Spleen (tissue), 11 donors: ENCODE measurements at regions not wholly inside any gene's neighbourhood (a gene's known extent, or its start where the extent isn't known, plus 50 kb on each side); places are given as distances from the start of the nearest gene placed in this dataset.
A peak's percentile ranks its signal among the peaks of the same experiment; 100 is the strongest.
"Not testable (repeated sequence)": the region's sequence is repeated elsewhere in the genome, so short reads cannot be mapped to it uniquely, and the experiment has no call there.

Experiments used
- DNase-seq: peaks from one replicate; pipeline ENCODE4 v3.0.0-alpha.2; 2020
- H3K27ac ChIP-seq, 8 donors: fragments of 200-600 bp; sonication (generic) in 7 of 8; 1 replicate in 4 of 8; 2 replicates in 4 of 8; pipeline versions ENCODE4 v1.5.0 to v1.8.0; 2016 to 2021; ENCODE audit warnings: inconsistent platforms in 4 of 8, mild to moderate bottlenecking in 4 of 8, moderate library complexity in 1 of 8
- H3K27me3 ChIP-seq, 7 donors: fragments of 200-600 bp; sonication (generic) in 6 of 7; replicated peaks in 1 of 7; 1 replicate in 4 of 7; 2 replicates in 3 of 7; pipeline versions ENCODE4 v1.5.0 to v1.8.0; 2016 to 2021; ENCODE audit warnings: inconsistent platforms in 3 of 7, mild to moderate bottlenecking in 1 of 7
- H3K36me3 ChIP-seq, 6 donors: fragments of 200-600 bp; sonication (generic) in 5 of 6; 1 replicate in 4 of 6; 2 replicates in 2 of 6; pipeline versions ENCODE4 v1.5.0 to v1.8.0; 2016 to 2021; ENCODE audit warnings: inconsistent platforms in 2 of 6
- H3K4me1 ChIP-seq, 6 donors: fragments of 200-600 bp; sonication (generic) in 5 of 6; 1 replicate in 3 of 6; 2 replicates in 3 of 6; pipeline versions ENCODE4 v1.5.0 to v1.8.0; 2016 to 2021; ENCODE audit warnings: inconsistent platforms in 3 of 6
- H3K4me3 ChIP-seq, 8 donors: fragments of 200-600 bp; sonication (generic) in 7 of 8; 1 replicate in 4 of 8; 2 replicates in 4 of 8; pipeline versions ENCODE4 v1.5.0 to v1.8.0; 2016 to 2021; ENCODE audit warnings: inconsistent platforms in 4 of 8, mild to moderate bottlenecking in 4 of 8, moderate library complexity in 2 of 8
- H3K9me3 ChIP-seq, 8 donors: fragments of 200-600 bp; sonication (generic) in 7 of 8; 1 replicate in 4 of 8; 2 replicates in 4 of 8; pipeline versions ENCODE4 v1.5.0 to v1.8.0; 2016 to 2021; ENCODE audit warnings: inconsistent platforms in 4 of 8
- POLR2AphosphoS5 ChIP-seq, 3 donors: sonication (generic); formaldehyde crosslinking; IDR thresholded peaks; one replicate each; pipeline ENCODE4 v1.5.1; 2017; ENCODE audit warnings: antibody characterized with exemption in 3 of 3
- WGBS, 5 donors: extraction: QIAGEN DNeasy Blood & Tissue Kit in 3 of 5; methylation state at CpG; one replicate each; pipeline versions ENCODE4 v1.1.5 to v1.1.7; 2013 to 2018; 5-methylcytosine and 5-hydroxymethylcytosine counted together
- intact Hi-C: fragments of 100-400 bp; cut with DNase I; formaldehyde crosslinking; loops from one replicate; pipeline ENCODE4 v1.15.0; 2023; ENCODE audit warnings: low total_unique reads
- donor health status: healthy with polysubstance abuse.
- donor health status: DM: no; HTN: no; CAD: no; lungs with moderate emphysema.
- donor health status: DM: no; HTN: no; CAD: no.
- donor health status: Bipolar disorder and iron deficiency.
- donor health status: healthy.
- donor health status: DM: no; HTN: no; CAD: no.
- donor health status: DM: yes; HTN: yes; CAD: no.

GRCh38 chr16:29269192-29269811, 137.2 kb downstream of the NPIPB11 start:
- peaks cover 0 to 14% (median 8%) of the 10 kb centered on the region in 6 donors for H3K4me1 ChIP-seq
- intact Hi-C loops, DNase-seq, H3K4me3 ChIP-seq, H3K27me3 ChIP-seq, H3K36me3 ChIP-seq, H3K27ac ChIP-seq, H3K9me3 ChIP-seq: not testable (repeated sequence)
- WGBS, 5 donors: 77 to 94% (median 83%) methylated on average over 9 to 10 of the region's 10 CpGs

- H3K36me3 ChIP-seq, H3K4me3 ChIP-seq, intact Hi-C loops, DNase-seq, H3K27me3 ChIP-seq, H3K27ac ChIP-seq, H3K9me3 ChIP-seq: not testable (repeated sequence)
- 86 to 95% (median 93%) methylated on average over 4 to 6 of the region's 6 CpGs for WGBS, 5 donors
- peaks cover 0 to 19% (median 9%) of the 10 kb centered on the region in 6 donors for H3K4me1 ChIP-seq
Observed at GRCh38 chr16:29268785-29269191, 137.7 kb downstream of the NPIPB11 start.

GRCh38 chr16:29268348-29268747, 138.2 kb downstream of the NPIPB11 start:
- H3K36me3 ChIP-seq, intact Hi-C loops, DNase-seq, H3K27me3 ChIP-seq, H3K9me3 ChIP-seq, H3K4me3 ChIP-seq, H3K27ac ChIP-seq: not testable (repeated sequence)
- 75 to 91% (median 85%) methylated on average over 13 to 14 of the region's 14 CpGs for WGBS, 5 donors
- peaks cover 0 to 24% (median 10%) of the 10 kb centered on the region in 6 donors for H3K4me1 ChIP-seq

- DNase-seq, H3K27ac ChIP-seq, H3K36me3 ChIP-seq, H3K27me3 ChIP-seq, intact Hi-C loops, H3K9me3 ChIP-seq, H3K4me3 ChIP-seq: not testable (repeated sequence)
- H3K4me1 ChIP-seq: peaks cover 0 to 25% (median 10%) of the 10 kb centered on the region in 6 donors
- 71 to 93% (median 81%) methylated on average over 2 to 6 of the region's 6 CpGs for WGBS, 5 donors
Observed at GRCh38 chr16:29267891-29268290, 138.6 kb downstream of the NPIPB11 start.

GRCh38 chr16:29267055-29267619, 139.4 kb downstream of the NPIPB11 start:
- 75 to 91% (median 86%) methylated on average over 10 to 16 of the region's 16 CpGs for WGBS, 5 donors
- H3K4me1 ChIP-seq: peaks cover 0 to 30% (median 10%) of the 10 kb centered on the region in 6 donors
- H3K27me3 ChIP-seq, H3K4me3 ChIP-seq, DNase-seq, intact Hi-C loops, H3K27ac ChIP-seq, H3K9me3 ChIP-seq, H3K36me3 ChIP-seq: not testable (repeated sequence)

GRCh38 chr16:29266612-29267011, 139.9 kb downstream of the NPIPB11 start:
- peak in 1 of 3 donors; percentile 38 for TF ChIP-seq POLR2AphosphoS5 (IDR thresholded peaks at IDR 0.05)
- H3K36me3 ChIP-seq, H3K27ac ChIP-seq, intact Hi-C loops, H3K9me3 ChIP-seq, H3K4me3 ChIP-seq, H3K27me3 ChIP-seq, DNase-seq: not testable (repeated sequence)
- H3K4me1 ChIP-seq: peaks cover 0 to 30% (median 10%) of the 10 kb centered on the region in 6 donors
- 40 to 62% (median 50%) methylated on average over 5 to 7 of the region's 7 CpGs for WGBS, 5 donors

GRCh38 chr16:29265255-29265853, 141.2 kb downstream of the NPIPB11 start:
- peak; percentile 87 for DNase-seq
- H3K4me1 ChIP-seq: peaks cover 0 to 34% (median 10%) of the 10 kb centered on the region in 6 donors
- 45 to 71% (median 66%) methylated on average over 5 to 8 of the region's 9 CpGs for WGBS, 5 donors
- H3K27me3 ChIP-seq, H3K36me3 ChIP-seq, intact Hi-C loops, H3K4me3 ChIP-seq, H3K9me3 ChIP-seq: not testable (repeated sequence)
- peak in 2 of 3 donors; percentile 67 to 83 for TF ChIP-seq POLR2AphosphoS5 (IDR thresholded peaks at IDR 0.05)
- peak overlapping the region in 6 of 8 donors; percentile 13 to 69 (median 62) for H3K27ac ChIP-seq

GRCh38 chr16:29264080-29264837, 142.3 kb downstream of the NPIPB11 start:
- WGBS, 5 donors: 68 to 85% (median 73%) methylated on average over 8 to 11 of the region's 11 CpGs
- H3K9me3 ChIP-seq, DNase-seq, intact Hi-C loops, H3K27me3 ChIP-seq, H3K36me3 ChIP-seq, H3K4me3 ChIP-seq: not testable (repeated sequence)
- Histone ChIP-seq H3K4me1 (peaks cover 0 to 41% (median 13%) of the 10 kb centered on the region in 6 donors), H3K27ac (peak overlapping the region in 5 of 8 donors; percentile 37 to 69 (median 66))

- DNase-seq, H3K36me3 ChIP-seq, H3K9me3 ChIP-seq, intact Hi-C loops, H3K27me3 ChIP-seq, H3K4me3 ChIP-seq: not testable (repeated sequence)
- 84 to 94% (median 91%) methylated on average over 7 of the region's 7 CpGs for WGBS, 5 donors
- Histone ChIP-seq H3K4me1 (peaks cover 0 to 41% (median 12%) of the 10 kb centered on the region in 6 donors), H3K27ac (peak overlapping the region in 1 of 8 donors; percentile 70)
Observed at GRCh38 chr16:29262725-29263124, 143.8 kb downstream of the NPIPB11 start.
